Memory B cell (primary cell): ENCODE measurements at regions not wholly inside any gene's neighbourhood (a gene's known extent, or its start where the extent isn't known, plus 50 kb on each side); places are given as distances from the start of the nearest gene placed in this dataset.

Source experiments
- ATAC-seq: fragments of 150-1000 bp; cut with Tn5 transposase; 2 replicates; pipeline ENCODE4 v1.10.0; 2021; ENCODE audit warnings: low read depth, mild to moderate bottlenecking, moderate library complexity
- DNase-seq, 2 donors: peaks; one replicate each; pipeline ENCODE4 v3.0.0; 2022; ENCODE audit warnings: low spot score in 2 of 2
- H3K27ac Mint-ChIP-seq: one replicate; pipeline ENCODE4 v1.8.0; 2022; ENCODE audit warnings: mild to moderate bottlenecking, moderate library complexity, mixed read lengths
- H3K27me3 Mint-ChIP-seq: one replicate; pipeline ENCODE4 v1.8.0; 2022; ENCODE audit warnings: mixed read lengths
- H3K36me3 Mint-ChIP-seq: one replicate; pipeline ENCODE4 v1.8.0; 2022; ENCODE audit warnings: mild to moderate bottlenecking, mixed read lengths
- H3K4me1 Mint-ChIP-seq: one replicate; pipeline ENCODE4 v1.8.0; 2022; ENCODE audit warnings: mixed read lengths
- H3K4me3 Mint-ChIP-seq: one replicate; pipeline ENCODE4 v1.8.0; 2022; ENCODE audit warnings: mild to moderate bottlenecking, moderate library complexity, mixed read lengths
- H3K9me3 Mint-ChIP-seq: one replicate; pipeline ENCODE4 v1.8.0; 2022; ENCODE audit warnings: mixed read lengths

DNA sequence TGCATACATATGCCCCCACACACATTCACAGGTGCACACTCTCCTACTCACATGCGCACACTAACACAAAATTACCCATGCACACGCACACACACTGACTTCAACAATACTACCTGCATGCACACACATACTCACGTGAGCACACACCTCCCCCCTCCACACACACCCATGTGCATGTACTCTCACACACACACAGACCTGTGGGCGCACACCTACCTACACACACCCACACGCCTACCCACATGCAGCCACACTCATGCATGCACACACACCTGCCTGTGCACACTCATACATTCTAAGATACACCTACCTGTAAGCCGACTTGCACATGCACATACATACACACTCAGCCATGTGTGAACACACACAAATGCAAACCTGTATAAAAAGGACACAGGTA lies 97.3 kb upstream of the GSC start:
- ATAC-seq (no peak), DNase-seq (no peak)
- Mint-ChIP-seq H3K36me3 (no peaks in the 10 kb centered on the region), H3K27ac (no peak overlapping the region), H3K27me3 (peaks cover 7% of the 10 kb centered on the region), H3K9me3 (peaks cover 1% of the 10 kb centered on the region), H3K4me3 (no peak overlapping the region), H3K4me1 (no peaks in the 10 kb centered on the region)

DNA sequence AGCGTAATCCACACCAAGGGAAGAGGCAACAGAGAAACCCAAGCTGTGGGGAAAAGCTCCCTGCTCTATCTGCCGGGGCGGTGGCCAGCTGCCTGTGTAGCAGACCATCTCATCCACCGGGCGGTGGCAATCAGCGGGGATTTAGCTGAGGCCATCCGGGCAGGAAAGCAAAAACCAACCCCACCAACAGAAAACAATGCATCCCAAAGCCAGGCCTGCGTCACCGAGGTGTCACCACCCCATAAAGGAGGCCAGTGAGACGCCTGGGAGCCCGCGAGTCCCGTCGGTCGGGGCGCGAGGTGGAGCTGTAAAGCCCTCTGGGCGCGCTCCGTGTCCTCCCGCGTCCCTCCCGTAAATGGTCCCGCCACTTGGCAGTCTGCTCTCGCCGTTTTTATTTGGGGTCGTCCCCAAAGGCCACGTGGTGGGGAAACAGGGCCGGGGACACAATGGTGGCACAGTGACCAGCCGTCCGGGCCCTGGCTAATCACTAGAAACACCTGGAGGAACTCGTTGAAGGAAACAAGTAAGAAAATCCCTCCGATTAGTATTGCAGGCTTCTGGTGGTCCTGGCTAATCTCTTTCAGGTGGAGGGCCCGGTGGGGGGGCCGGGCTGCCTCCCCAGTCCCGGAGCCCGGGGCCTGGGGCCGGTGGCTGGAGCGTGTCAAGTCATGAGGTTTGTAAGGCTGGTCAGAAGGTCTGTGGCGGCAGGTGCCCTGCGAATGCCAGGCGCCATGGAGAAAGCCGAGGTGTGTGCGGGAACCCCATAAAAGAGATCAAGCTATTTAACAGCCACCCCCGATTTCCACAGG lies 94.7 kb upstream of the GSC start:
- H3K4me3 Mint-ChIP-seq = no peak overlapping the region
- H3K36me3 Mint-ChIP-seq = no peaks in the 10 kb centered on the region
- no peaks in the 10 kb centered on the region for H3K9me3 Mint-ChIP-seq
- H3K27me3 Mint-ChIP-seq = peaks cover 1% of the 10 kb centered on the region
- ATAC-seq (no peak), DNase-seq (no peak)
- H3K4me1 Mint-ChIP-seq = no peaks in the 10 kb centered on the region
- H3K27ac Mint-ChIP-seq = no peak overlapping the region

- H3K27me3 Mint-ChIP-seq = peaks cover 1% of the 10 kb centered on the region
- DNase-seq = no peak
- H3K4me1 Mint-ChIP-seq = no peaks in the 10 kb centered on the region
- H3K36me3 Mint-ChIP-seq = no peaks in the 10 kb centered on the region
- H3K9me3 Mint-ChIP-seq = no peaks in the 10 kb centered on the region
- H3K4me3 Mint-ChIP-seq = no peak overlapping the region
- H3K27ac Mint-ChIP-seq = no peak overlapping the region
- ATAC-seq = no peak
These were observed 93.5 kb upstream of the GSC start for GRCh38 chr14:94863366-94863765.

DNA sequence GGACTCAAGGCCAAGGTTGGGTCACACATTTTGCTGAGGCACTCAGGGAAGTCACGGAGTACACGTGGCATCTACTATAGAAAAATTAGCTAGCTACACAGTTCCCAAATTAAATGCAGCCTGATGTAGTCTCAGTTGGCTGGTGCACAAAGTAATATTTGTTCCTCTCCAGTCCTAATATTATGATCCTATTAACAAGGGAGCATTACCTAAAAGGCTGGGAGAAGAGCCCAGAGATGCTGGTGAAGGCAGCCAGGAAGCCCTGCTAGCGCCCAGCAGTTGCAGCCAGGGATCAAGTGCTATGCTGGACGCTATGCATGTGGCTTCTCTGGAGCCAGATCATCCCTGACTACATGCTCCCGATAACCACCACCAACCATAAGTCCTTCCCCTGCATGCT lies 88.0 kb upstream of the GSC start:
- Mint-ChIP-seq H3K27ac (no peak overlapping the region), H3K27me3 (peaks cover 1% of the 10 kb centered on the region), H3K4me3 (no peak overlapping the region), H3K4me1 (no peaks in the 10 kb centered on the region), H3K9me3 (peaks cover 2% of the 10 kb centered on the region), H3K36me3 (no peaks in the 10 kb centered on the region)
- ATAC-seq (no peak), DNase-seq (no peak)

GRCh38 chr14:94853920-94854319 lies 84.0 kb upstream of the GSC start:
- Mint-ChIP-seq H3K9me3 (peaks cover 4% of the 10 kb centered on the region), H3K27me3 (no peaks in the 10 kb centered on the region), H3K4me1 (no peaks in the 10 kb centered on the region), H3K4me3 (no peak overlapping the region), H3K36me3 (no peaks in the 10 kb centered on the region), H3K27ac (no peak overlapping the region)
- ATAC-seq = no peak
- no peak for DNase-seq

DNA sequence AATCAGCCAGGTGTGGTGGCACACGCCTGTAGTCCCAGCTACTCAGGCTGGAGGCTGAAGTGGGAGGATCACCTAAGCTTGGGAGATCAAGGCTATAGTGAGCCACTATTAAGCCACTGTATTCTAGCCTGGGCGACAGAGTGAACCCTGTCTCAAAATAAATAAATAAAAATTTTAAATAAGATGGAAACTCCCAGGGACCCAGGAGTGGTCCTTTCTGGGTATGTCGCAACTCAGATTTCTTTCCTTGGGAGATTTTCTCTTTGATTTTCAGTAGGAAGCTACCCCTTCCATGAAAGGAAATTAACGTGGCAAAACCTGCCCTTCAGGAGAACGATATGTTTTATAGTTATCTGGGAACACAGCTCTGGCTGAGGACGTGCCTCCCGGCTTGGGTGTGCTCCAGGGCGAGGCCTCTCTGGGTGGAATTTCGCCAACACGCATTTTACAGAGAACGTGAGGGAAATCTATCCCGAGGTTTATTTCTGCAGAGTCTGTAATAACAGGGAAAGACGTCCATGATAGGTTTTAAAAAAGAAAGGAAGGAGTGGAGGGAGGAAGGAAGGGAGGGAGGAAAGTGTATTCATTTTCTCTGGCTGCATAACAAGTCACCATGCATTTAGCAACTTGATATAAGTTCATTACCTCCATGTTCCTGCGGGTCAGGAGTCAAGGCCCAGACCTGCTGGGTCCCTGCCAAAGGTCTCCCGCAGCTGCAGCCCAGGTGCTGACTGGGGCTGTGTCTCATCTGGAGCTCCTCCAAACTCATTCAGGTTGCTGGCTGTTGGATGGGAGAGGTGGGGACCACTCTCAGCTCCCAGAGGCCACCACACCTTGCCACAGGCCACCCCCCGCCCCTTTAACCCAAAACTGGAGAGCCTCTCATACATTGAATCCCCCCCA lies 80.6 kb upstream of the GSC start:
- Mint-ChIP-seq H3K36me3 (no peaks in the 10 kb centered on the region), H3K4me3 (no peak overlapping the region), H3K9me3 (peaks cover 4% of the 10 kb centered on the region), H3K4me1 (no peaks in the 10 kb centered on the region), H3K27ac (no peak overlapping the region), H3K27me3 (no peaks in the 10 kb centered on the region)
- DNase-seq = no peak
- no peak for ATAC-seq

DNA sequence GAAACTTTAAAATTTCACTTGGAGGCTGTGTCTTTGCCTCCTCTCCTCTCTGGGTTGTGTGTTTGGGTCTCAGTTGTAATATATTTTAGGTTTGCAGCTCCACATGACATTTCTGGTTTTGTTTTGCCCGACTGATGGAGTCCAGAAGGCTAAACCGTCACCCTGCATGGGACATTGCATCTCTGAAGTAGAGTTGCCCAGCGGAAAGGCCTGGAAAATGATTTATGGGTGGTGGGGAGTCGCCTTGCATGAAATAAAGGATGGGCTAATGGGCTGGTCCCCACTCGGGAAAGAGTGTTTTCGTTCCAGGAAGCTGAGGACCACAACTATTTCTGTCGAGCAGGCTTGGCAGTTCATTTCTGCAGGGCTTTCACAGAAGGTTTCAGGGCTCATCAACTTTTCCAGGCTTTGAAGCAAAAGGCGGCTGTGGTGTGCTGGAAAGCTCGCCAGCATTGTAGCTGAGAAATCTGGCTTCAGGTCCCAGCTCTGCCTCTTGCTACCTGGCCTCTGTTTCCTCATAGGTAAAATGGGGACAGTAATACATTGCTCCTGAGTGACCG lies 74.8 kb upstream of the GSC start:
- H3K27me3 Mint-ChIP-seq = no peaks in the 10 kb centered on the region
- H3K36me3 Mint-ChIP-seq = no peaks in the 10 kb centered on the region
- ATAC-seq (no peak), DNase-seq (no peak)
- H3K27ac Mint-ChIP-seq = no peak overlapping the region
- no peaks in the 10 kb centered on the region for H3K4me1 Mint-ChIP-seq
- H3K4me3 Mint-ChIP-seq = no peak overlapping the region
- H3K9me3 Mint-ChIP-seq = no peaks in the 10 kb centered on the region

DNA sequence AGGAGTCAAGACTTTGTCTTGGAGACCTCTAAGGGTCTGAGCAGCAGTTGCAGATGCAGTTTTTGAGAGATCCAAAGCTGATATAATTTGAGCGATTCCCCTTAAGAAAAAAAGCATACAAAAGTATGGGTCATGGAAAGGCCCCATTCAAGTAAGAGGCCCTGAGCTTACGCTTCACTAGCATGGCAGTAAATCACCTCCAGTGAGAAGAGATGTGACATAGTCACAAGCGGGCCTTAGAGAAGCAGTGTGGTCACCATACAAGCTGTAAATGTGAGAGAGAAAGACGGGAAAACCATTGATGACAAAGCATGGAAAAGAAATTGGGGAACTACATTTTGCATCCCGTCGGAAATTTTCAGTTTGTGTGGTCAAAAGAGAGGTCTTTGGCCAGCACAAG lies 70.6 kb upstream of the GSC start:
- Mint-ChIP-seq H3K36me3 (no peaks in the 10 kb centered on the region), H3K27me3 (no peaks in the 10 kb centered on the region), H3K27ac (no peak overlapping the region), H3K4me1 (no peaks in the 10 kb centered on the region), H3K9me3 (no peaks in the 10 kb centered on the region), H3K4me3 (no peak overlapping the region)
- DNase-seq (no peak), ATAC-seq (no peak)

DNA sequence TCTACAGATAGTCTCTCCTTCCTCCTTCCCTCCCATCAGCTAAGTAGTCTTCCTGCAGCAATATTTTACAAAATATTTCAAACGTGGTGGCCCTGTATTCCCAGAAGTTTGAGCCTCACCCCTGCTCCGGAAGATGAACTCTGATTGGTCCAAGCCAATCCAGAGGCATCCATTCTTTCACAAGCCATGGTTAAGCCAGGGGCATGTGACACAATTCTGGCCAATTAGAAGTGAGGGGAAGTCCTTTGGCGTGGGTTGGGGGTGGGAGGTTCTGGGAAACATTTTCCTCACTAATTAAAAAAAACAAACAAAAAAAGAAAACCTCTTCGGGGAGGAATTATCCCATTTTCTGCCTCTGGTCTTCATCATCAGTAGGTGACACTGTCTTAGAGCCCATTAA lies 69.4 kb upstream of the GSC start:
- Mint-ChIP-seq H3K4me3 (no peak overlapping the region), H3K4me1 (no peaks in the 10 kb centered on the region), H3K36me3 (no peaks in the 10 kb centered on the region), H3K27me3 (no peaks in the 10 kb centered on the region), H3K27ac (no peak overlapping the region), H3K9me3 (peaks cover 3% of the 10 kb centered on the region)
- ATAC-seq = no peak
- no peak for DNase-seq

GRCh38 chr14:94836849-94837248 lies 66.9 kb upstream of the GSC start:
- ATAC-seq (no peak), DNase-seq (no peak)
- no peak overlapping the region for H3K27ac Mint-ChIP-seq
- no peaks in the 10 kb centered on the region for H3K4me1 Mint-ChIP-seq
- H3K36me3 Mint-ChIP-seq = no peaks in the 10 kb centered on the region
- peaks cover 3% of the 10 kb centered on the region for H3K9me3 Mint-ChIP-seq
- H3K27me3 Mint-ChIP-seq = no peaks in the 10 kb centered on the region
- H3K4me3 Mint-ChIP-seq = no peak overlapping the region

DNA sequence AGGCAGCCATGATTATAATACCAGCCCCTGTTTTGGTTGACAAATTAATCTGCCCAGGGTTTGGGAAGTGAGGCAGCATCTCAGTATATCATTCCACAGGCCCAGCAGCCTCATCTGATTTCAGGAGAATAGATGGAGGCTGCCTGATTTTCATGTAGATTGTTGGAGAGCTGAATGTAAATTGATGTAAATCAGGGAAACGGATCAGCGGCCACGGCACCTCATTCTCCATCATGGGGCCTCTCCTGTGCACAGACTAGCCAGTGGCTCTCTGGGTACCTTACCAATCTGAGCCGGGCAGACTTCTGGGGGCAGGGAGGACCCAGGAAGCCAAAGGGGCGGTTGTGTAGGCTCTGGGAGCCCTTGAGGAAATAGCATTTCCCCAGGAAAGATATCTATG lies 63.7 kb upstream of the GSC start:
- no peak for ATAC-seq
- H3K9me3 Mint-ChIP-seq = peaks cover 3% of the 10 kb centered on the region

DNA sequence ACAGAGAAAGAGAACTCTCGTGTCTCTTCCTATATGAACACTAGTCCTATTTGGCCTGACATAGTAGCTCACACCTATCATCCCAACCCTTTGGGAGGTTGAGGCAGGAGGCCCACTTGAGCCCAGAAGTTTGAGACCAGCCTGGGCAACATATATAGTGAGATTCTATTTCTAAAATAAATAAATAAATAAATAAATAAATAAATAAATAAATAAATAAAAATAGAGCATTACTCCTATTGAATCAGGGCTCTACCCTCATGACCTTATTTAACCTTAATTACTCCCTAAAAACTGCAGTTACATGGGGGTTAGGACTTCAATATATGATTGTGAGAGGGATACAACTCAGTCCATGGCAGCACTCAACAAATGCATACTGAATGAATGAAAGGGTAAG lies 61.2 kb upstream of the GSC start:
- H3K27ac Mint-ChIP-seq = no peak overlapping the region
- ATAC-seq (no peak), DNase-seq (no peak)
- H3K4me1 Mint-ChIP-seq = no peaks in the 10 kb centered on the region
- H3K9me3 Mint-ChIP-seq = peaks cover 6% of the 10 kb centered on the region
- no peak overlapping the region for H3K4me3 Mint-ChIP-seq
- H3K36me3 Mint-ChIP-seq = no peaks in the 10 kb centered on the region
- H3K27me3 Mint-ChIP-seq = peaks cover 1% of the 10 kb centered on the region

More for the DNA sequence above, 63.7 kb upstream of the GSC start:
- no peak for DNase-seq
- Mint-ChIP-seq H3K27me3 (no peaks in the 10 kb centered on the region), H3K4me1 (no peaks in the 10 kb centered on the region), H3K27ac (no peak overlapping the region), H3K4me3 (no peak overlapping the region), H3K36me3 (no peaks in the 10 kb centered on the region)

- H3K36me3 Mint-ChIP-seq = no peaks in the 10 kb centered on the region
- no peak overlapping the region for H3K4me3 Mint-ChIP-seq
- H3K27me3 Mint-ChIP-seq = peaks cover 9% of the 10 kb centered on the region
- H3K9me3 Mint-ChIP-seq = peaks cover 12% of the 10 kb centered on the region
- DNase-seq (no peak), ATAC-seq (no peak)
- H3K4me1 Mint-ChIP-seq = no peaks in the 10 kb centered on the region
- no peak overlapping the region for H3K27ac Mint-ChIP-seq
These were observed 58.0 kb upstream of the GSC start for GRCh38 chr14:94827711-94828447.

GRCh38 chr14:94826774-94827173 lies 56.9 kb upstream of the GSC start:
- Mint-ChIP-seq H3K4me3 (no peak overlapping the region), H3K27me3 (peaks cover 9% of the 10 kb centered on the region), H3K36me3 (no peaks in the 10 kb centered on the region), H3K9me3 (peaks cover 12% of the 10 kb centered on the region), H3K27ac (no peak overlapping the region), H3K4me1 (no peaks in the 10 kb centered on the region)
- ATAC-seq = no peak
- DNase-seq = no peak
